Stimulated activated CD8-positive, alpha-beta memory T cell treated with anti-CD3 and anti-CD28 coated beads, Interleukin-2, amount 100 ng/mL, for 48 hours (primary cell): ENCODE measurements at regions not wholly inside any gene's neighbourhood (a gene's known extent, or its start where the extent isn't known, plus 50 kb on each side); places are given as distances from the start of the nearest gene placed in this dataset.
"Not testable (repeated sequence)": the region's sequence is repeated elsewhere in the genome, so short reads cannot be mapped to it uniquely, and the experiment has no call there.

Experiments used
- DNase-seq, 2 donors: peaks; one replicate each; pipeline ENCODE4 v3.0.0-alpha.2; 2020; ENCODE audit warnings: low read depth in 2 of 2

DNA sequence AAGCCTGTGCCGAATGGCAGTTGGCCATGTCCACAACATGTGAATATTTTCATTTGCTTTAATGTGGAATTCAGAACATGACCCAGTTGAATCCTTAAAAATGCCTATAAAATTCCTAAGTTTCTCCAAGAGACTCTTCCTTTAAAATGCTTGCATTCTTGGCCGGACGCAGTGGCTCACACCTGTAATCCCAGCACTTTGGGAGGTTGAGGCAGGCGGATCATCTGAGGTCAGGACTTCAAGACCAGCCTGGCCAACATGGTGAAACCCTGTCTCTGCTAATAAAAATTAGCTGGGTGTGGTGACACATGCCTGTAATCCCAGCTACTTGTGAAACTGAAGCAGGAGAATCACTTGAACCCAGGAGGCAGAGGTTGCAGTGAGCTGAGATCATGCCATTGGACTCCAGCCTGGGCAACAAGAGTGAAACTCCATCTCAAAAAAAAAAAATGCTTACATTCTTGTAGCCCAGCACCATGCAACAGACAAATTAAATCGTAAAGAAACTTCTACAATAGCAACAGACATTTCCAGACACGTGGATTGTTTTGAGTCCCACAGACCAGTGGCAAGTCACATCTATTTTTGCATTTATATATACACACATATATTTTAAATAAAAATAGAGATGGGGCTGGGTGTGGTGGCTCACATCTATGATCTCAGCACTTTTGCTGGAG lies 274.4 kb downstream of the GOLGA6L6 start:
- DNase-seq, result not testable (repeated sequence)

DNA sequence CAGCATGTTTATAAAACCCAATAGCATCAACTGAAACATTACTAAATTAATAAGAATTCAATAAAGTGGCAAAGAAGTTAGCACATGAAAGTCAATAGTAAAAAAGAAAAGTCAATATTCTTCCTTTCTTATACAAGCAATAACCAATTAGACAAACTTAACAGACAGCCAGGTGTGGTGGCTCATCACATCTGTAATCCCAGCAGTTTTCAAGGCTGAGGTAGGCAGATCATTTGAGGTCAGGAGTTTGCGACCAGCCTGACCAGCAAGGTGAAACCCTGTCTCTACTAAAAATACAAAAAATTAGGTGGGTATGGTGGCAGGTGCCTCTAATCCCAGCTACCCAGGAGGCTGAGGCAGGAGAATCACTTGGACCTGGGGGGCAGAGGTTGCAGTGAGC lies 275.9 kb downstream of the GOLGA6L6 start:
- not testable (repeated sequence) for DNase-seq

DNA sequence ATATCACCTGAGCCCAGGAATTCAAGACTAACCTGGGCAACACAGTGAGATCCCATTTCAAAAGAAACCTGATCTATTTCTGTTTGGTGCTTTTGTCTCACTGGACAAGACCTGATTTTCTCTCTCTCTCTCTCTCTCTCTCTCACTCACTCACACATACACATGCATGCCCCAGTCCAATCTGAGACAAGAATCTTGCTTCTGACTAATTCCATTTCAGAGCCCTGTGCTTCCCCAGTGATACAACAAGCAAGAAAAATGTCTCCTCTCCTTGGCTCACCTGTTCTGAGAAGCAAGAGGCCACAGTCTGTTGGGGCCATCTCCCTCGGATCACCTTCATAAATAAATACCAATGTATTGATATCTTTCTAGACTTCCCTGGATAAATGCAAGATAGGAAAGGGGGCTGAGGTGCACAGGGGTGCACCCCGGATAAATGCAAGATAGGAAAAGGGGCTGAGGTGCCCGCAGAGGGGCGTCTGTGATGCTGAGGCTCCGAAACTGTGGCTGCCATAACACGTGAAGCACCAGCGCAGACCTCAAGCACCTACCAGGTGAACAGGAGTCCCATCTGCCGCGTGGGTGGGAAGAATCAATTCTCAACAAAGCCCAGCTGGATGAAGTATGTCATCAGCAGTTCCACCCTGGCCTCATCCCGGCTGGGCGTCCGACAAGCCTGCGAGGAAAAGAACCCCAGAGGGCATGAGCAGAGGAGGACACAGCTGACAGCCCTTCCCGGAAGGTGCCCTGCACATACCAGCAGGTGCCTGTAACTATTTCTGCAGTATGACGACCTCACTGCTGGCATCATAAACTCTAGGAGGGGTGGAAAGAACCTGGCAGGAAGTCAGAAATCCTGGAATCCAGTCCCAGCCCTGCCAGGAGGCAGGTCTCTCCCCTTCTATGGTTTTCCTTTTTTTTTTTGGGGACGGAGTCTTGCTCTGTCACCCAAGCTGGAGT lies 280.0 kb downstream of the GOLGA6L6 start:
- DNase-seq, result not testable (repeated sequence)

DNA sequence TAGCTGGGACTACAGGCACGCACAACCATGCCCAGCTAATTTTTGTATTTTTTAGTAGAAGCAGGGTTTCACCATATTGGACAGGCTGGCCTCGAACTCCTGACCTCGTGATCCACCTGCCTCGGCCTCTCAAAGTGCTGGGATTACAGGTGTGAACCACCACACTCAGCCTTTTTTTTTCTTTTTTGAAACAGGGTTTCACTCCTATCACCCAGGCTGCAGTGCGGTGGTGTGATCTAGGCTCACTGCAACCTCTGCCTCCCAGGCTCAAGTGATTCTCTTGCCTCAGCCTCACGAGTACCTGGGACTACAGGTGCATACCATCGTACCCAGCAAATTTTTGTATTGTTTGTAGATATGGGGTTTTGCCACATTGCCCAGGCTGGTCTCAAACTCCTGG lies 280.9 kb downstream of the GOLGA6L6 start:
- not testable (repeated sequence) for DNase-seq

DNA sequence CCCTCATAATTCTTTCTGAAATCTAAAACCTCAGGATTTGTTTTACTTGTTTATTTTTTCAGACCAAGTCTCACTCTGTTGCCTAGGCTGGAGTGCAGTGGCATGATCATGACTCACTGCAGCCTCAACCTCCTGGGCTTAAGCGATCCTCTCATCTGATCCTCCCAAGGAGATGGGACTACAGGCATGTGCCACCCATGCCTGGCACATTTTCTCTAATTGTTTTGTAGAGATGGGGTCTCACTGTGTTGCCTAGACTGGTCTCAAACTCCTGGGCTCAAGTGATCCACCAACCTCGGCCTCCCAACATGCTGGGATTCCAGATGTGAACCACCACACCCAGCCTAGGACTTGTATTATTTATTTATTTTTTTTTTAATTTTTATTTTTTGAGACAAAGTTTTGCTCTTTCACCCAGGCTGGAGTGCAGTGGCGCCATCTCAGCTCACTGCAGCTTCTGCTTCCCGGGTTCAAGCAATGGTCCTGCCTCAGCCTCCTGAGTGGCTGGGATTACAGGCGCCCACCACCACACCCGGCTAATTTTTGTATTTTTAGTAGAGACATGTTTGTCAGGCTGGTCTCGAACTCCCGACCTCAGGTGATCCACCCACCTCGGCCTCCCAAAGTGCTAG lies 281.9 kb downstream of the GOLGA6L6 start:
- DNase-seq, result not testable (repeated sequence)

DNA sequence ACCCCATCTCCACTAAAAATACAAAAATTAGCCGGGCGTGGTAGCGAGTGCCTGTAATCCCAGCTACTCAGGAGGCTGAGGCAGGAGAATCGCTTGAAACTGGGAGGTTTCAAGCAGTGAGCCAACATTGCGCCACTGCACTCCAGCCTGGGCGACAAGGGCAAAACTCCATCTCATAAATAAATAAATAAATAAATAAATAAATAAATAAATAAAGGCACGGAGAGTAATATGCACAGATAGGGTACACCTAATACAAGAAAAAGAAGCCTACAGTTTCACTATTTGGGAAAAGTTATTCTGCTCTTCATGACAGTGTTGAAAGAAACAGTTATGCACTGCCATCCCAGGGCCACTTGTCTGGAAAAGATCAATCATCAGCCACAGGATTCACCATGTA lies 285.2 kb downstream of the GOLGA6L6 start:
- not testable (repeated sequence) for DNase-seq

DNA sequence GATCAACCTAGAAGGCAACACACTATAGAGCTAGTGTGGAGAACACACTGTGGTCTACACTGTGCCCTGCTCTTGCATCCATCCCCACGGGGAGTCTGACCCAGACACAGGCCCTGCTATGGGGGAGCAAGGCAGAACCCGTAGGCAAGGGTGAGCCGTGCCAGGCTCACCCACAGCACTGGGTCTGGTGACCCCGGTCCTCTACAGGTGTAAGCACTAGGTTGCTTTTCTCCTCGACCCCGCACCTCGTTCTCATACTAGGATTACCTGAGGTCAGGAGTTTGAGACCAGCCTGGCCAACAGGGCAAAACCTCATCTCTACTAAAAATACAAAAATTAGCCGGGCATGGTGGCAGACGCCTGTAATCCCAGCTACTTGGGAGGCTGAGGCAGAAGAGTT lies 286.0 kb downstream of the GOLGA6L6 start:
- DNase-seq, result not testable (repeated sequence)

DNA sequence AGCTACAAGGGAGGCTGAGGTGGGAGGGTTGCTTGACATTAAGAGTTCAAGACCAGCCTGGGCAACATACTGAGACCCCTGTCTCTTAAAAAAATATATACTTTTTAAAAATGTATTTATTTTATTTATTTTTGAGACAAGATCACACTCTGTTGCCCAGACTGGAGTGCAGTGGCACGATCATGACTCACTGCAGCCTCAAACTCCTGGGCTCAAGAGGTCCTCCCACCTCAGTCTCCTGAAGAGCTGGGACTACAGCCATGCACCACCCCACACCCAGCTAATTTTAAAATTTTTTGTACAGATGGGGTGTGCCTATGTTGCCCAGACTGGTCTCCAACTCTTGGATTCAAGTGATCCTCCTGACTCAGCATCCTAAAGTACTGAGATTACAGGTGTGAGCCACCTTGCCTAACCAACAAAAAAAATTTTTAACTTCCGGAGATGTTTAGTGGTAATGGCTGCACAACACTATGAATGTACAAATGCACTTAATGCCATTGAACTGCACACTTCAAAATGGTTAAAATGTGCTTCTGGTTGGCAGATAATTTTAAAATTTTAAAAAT lies 288.5 kb downstream of the GOLGA6L6 start:
- not testable (repeated sequence) for DNase-seq

DNA sequence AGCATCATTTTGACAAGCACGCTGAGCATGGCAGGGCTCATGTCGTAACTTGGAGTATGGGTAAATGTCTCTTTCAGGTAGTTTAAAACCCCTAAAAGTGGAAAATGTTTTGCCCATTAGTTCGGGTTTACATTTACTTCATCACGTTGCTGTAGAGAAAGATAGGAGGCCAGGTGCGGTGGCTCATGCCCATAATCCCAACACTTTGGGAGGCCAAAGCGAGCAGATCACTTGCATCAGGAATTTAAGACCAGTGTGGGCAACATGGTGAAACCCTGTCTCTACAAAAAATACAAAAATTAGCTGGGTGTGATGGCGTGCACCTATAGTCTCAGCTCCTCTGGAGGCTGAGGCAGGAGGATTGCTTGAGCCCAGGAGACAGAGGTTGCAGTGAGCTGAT lies 289.6 kb downstream of the GOLGA6L6 start:
- DNase-seq, result not testable (repeated sequence)

DNA sequence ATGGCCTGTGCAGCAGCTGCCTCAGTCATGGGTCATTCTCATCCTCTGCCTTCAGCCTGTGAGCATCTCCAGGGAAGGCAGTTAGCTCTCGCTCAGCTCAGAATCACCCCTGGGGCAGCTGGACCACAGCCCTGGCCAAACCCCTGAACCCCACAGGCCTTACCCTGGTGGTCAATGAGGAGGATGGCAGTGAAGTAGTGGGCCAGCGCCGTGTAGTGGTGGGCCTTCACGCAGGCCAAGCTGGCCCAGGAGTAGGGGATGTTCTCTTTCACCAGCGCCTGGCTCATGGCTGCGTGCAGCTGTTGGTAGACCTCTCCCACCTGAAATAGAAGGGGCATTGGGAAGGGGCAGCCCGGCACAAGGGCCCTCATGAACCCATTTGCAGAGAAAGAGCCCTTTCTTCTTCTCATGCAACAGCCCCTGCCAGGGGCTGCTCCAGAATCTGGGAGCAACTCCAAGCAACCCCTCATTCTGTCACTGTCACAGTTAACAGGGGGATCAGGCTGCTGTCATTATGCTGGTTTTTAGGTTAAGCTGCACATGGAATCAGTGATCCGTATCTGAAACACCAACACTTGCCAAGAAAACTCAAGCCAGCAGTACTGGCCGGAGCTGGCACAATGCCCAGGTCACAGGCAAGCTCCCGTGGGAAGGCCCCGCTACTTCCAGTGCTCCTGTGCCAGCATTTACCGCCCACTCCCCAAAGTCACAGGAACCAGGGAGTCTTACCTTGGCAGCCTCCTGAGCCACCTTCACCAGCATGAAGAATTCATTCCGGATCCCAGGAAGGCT lies 290.2 kb downstream of the GOLGA6L6 start:
- not testable (repeated sequence) for DNase-seq

DNA sequence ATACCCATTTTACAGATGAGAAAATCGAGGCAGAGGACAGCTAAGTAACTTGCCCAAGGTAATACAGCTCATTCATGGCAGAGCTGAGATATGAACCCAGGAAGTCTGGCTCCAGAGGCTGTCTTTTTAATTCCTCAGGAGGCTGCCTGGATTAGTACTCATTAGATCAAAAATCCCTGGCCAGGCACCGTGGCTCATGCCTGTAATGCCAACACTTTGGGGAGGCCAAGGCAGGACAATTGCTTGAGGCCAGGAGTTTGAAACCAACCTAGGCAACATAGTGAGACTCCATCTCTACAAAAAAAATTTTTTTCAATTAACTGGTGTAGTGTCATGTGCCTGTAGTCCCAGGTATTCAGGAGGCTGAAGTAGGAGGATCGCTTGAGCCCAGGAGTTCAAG lies 291.4 kb downstream of the GOLGA6L6 start:
- DNase-seq, result not testable (repeated sequence)

DNA sequence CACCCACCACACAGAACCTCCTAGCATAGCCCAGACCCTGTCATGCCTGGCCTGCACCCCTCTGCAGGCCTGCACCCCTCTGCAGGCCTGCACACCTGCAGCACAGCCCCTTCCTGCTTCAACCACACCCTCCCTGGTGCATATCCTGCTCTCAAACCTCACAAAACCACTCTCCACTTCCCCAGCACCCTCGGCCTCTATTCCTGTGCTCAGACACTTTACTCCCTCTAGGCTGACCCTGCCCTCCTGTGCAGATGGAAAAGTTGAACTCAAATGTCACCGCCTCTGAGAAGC lies 292.0 kb downstream of the GOLGA6L6 start:
- not testable (repeated sequence) for DNase-seq

DNA sequence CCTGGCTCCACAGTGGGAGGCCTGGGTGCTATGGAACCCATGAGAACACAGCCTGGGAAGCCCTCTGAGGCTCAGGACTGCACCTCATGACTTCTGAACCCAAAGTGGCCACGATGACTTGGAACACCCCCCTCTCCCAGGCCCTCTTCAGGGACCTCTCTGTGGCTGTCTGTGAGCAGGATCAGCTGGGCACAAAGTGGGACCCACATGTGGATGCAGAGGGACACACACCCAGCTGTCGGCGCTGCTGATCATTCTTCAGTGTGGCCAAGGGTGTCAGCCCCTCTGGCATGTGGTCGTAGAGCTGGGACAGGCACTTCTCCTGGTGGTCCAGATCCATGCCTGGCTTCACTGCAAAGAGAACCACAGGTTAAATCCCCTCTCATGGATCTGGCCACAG lies 293.2 kb downstream of the GOLGA6L6 start:
- DNase-seq, result not testable (repeated sequence)

DNA sequence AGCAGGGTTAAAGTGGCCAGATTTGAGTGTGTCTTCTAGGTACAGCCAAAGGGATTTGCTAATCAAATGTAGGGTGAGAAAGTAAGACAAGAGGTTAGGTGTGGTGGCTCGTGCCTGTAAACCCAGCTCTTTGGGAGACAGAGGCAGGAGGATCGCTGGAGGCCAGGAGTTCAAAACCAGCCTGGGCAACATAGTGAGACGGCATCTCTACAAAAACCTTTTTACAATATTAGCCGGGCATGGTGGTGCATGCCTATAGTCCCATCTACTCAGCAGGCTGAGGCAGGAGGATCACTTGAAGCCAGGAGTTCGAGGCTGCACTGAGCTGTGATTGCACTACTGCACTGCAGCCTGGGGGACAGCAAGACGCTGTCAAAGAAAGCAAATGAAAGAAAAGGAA lies 294.5 kb downstream of the GOLGA6L6 start:
- DNase-seq, result not testable (repeated sequence)

DNA sequence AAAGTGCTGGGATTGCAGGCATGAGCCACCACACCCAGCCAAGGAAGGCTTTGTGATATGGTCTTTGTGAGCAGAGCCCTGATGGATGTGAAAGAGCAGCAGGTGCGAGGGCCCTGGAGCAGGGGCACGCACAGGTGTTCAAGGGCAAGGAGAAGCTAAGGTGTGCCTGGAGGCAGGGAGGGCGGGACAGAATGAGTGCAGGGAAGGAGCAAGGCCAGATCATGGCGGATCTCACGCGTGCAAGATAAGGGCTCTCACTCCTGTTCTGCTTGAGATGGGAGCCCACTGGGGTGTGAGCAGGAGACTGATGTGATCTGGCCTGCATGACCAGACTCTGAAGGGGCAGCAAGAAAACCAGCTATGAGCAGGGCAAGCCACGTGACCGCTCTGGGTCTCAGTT lies 295.0 kb downstream of the GOLGA6L6 start:
- DNase-seq, result not testable (repeated sequence)

DNA sequence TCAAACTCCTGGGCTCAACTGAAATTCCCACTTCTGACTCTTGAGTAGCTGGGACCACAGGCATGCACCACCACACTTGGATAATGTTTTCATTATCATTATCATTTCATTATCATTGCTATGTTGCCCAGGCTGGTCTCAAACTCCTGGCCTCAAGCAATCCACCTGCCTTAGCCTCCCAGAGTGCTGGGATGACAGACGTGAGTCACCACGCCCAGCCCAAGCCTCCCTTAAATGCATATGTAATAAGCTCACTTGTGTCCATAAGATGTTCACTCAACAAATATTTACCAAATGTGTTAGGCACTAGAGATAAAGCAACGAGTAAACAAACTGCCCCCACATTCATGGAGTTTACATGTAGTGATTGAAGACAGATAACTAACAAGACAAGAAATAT lies 295.7 kb downstream of the GOLGA6L6 start:
- not testable (repeated sequence) for DNase-seq

DNA sequence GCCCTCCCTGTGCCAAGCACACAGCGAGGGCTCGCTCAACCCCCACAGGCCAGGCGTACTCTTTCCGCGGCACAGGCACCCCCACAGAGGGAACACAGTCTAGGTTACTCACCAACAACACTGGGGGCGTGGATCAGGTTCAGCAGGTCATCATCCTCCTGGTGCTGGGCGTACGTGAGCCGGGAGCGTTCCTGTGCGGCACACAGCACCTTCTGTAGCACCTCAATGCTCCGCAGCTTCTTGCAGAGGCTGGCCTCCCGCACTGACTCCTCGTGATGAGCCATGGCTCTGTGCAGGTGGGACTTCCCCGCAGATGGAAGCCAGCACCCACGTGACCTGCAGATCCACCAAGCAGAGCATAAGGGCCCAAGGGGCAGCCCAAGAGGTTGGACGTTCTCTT lies 296.8 kb downstream of the GOLGA6L6 start:
- not testable (repeated sequence) for DNase-seq

DNA sequence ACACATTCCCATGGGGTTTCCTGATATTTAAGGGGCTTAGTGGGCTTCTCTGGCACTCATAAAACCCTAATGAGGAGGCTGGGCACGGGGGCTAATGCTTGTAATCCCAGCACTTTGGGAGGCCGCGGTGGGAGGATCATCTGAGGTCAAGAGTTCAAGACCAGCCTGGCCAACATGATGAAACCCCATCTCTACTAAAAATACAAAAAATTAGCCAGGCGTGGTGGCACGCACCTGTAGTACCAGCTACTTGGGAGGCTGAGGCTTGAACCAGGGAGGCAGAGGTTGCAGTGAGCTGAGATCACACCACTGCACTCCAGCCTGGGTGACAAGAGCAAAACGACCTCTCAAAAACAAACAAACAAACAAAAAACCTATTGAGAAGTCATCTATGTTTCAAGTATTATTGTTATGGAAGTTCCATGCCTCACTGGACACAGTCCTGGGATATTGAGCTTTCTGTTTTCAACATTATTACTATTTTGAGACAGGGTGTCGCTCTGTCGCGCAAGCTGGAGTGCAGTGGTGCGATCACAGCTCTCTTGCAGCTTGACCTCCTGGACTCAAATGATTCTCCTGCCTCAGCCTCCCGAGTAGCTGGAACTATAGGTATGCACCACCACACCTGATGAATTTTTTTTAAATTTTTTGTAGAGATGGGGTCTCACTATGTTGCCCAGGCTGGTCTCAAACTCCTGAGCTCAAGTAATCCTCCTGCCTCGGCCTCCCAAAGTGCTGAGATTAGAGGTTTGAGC lies 297.9 kb downstream of the GOLGA6L6 start:
- not testable (repeated sequence) for DNase-seq

DNA sequence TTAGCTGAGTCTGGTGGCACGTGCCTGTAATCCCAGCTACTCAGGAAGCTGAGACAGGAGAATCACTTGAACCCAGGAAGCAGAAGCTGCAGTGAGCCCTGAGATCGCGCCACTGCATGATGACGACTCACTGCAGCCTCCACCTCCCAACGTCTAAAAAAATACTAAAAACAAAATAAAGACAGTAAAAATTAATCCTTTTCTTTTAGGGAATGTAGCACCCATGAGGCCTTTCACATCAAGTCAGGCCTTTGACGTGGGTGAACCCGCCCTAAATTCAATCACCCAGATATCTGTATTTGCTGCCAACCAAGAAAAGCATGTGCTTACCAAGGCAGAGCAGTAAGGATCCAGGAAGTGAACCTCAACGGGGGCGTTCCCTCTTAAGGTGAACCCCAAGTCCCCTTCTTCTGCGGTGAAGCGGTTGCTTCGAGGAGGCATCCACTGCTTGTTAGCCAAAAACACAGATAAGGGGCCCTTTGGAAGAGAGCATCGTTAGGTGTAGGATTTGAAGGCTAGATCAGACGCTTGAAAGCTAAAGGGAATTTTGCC lies 301.2 kb downstream of the GOLGA6L6 start:
- not testable (repeated sequence) for DNase-seq

DNA sequence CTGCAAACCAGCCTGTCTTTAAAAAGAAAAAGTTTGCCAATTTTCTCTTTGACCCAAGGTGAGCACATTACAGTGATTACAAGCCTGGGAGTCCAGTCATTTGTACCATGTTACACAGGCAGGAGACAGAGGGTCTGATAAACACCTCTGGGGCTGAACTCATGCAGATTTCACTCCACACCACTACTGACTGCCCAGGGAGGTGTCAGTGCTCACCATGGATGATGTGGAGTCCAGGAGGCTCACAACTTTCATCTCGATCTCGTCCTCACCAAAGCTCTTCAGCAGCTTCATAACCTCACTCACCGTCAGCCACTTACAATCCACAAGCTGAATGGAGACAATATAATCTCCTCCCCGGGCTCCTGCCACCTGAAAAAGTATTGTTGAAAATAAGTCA lies 302.4 kb downstream of the GOLGA6L6 start:
- DNase-seq, result not testable (repeated sequence)
